Smooth muscle cell (in vitro differentiated cells): ENCODE measurements at regions not wholly inside any gene's neighbourhood (a gene's known extent, or its start where the extent isn't known, plus 50 kb on each side); places are given as distances from the start of the nearest gene placed in this dataset.

Source experiments
- DNase-seq: peaks from one replicate; lab custom pipeline; 2025; ENCODE audit not compliant: unreplicated experiment; lab: John Stamatoyannopoulos, UW
- H2AFZ ChIP-seq: fragments of 200-600 bp; sonication (generic); 2 replicates; pipeline ENCODE4 v1.6.0; 2016; ENCODE audit warnings: antibody characterized with exemption, low read depth, mild to moderate bottlenecking
- H3F3A ChIP-seq: fragments of 200-600 bp; sonication (generic); 2 replicates; pipeline ENCODE4 v1.6.0; 2017; ENCODE audit warnings: antibody characterized with exemption, low read depth
- H3K27ac ChIP-seq: fragments of 200-600 bp; sonication (generic); 2 replicates; pipeline ENCODE4 v1.5.1; 2016; ENCODE audit warnings: low read depth, mild to moderate bottlenecking
- H3K27me3 ChIP-seq: fragments of 200-600 bp; sonication (generic); 2 replicates; pipeline ENCODE4 v1.6.1; 2016; ENCODE audit warnings: low read depth, mild to moderate bottlenecking
- H3K36me3 ChIP-seq: fragments of 200-600 bp; sonication (generic); 2 replicates; pipeline ENCODE4 v1.5.1; 2016; ENCODE audit warnings: low read depth
- H3K4me1 ChIP-seq: fragments of 200-600 bp; sonication (generic); 2 replicates; pipeline ENCODE4 v1.5.1; 2016; ENCODE audit warnings: low read depth
- H3K4me2 ChIP-seq: fragments of 200-600 bp; sonication (generic); 2 replicates; pipeline ENCODE4 v1.6.0; 2016; ENCODE audit warnings: mild to moderate bottlenecking
- H3K4me3 ChIP-seq: fragments of 200-600 bp; sonication (generic); 2 replicates; pipeline ENCODE4 v1.5.1; 2016; ENCODE audit warnings: mild to moderate bottlenecking
- H3K79me2 ChIP-seq: fragments of 200-600 bp; sonication (generic); 2 replicates; pipeline ENCODE4 v1.6.0; 2016; ENCODE audit warnings: low read depth, mild to moderate bottlenecking
- H3K9ac ChIP-seq: fragments of 200-600 bp; sonication (generic); 2 replicates; pipeline ENCODE4 v1.6.0; 2016; ENCODE audit warnings: low read depth
- H3K9me3 ChIP-seq: fragments of 200-600 bp; sonication (generic); replicated peaks from 2 replicates; pipeline ENCODE4 v1.5.1; 2016; ENCODE audit warnings: low read depth
- H4K20me1 ChIP-seq: fragments of 200-600 bp; sonication (generic); 2 replicates; pipeline ENCODE4 v1.6.0; 2016; ENCODE audit warnings: low read depth
- CTCF ChIP-seq: fragments of 200-600 bp; sonication (generic); IDR thresholded peaks from 2 replicates; pipeline ENCODE4 v1.5.1; 2017; ENCODE audit warnings: borderline replicate concordance, mild to moderate bottlenecking, antibody characterized with exemption; ENCODE audit not compliant: insufficient read depth, poor library complexity, severe bottlenecking
- WGBS: methylation state at CpG from one replicate; pipeline ENCODE4 v1.1.7; 2016; ENCODE audit warnings: low lambda C conversion rate; 5-methylcytosine and 5-hydroxymethylcytosine counted together

- H2AFZ ChIP-seq: no peak overlapping the region
- peaks cover 10% of the 10 kb centered on the region for H3K4me1 ChIP-seq
- no peak for DNase-seq
- H3K4me2 ChIP-seq: no peak overlapping the region
- H3K36me3 ChIP-seq: no peaks in the 10 kb centered on the region
- no peaks in the 10 kb centered on the region for H3K79me2 ChIP-seq
- WGBS: 83% methylated on average over 6 of the region's 6 CpGs
- no peaks in the 10 kb centered on the region for H3F3A ChIP-seq
- no peaks in the 10 kb centered on the region for H3K27me3 ChIP-seq
- H3K9ac ChIP-seq: no peak overlapping the region
- H3K4me3 ChIP-seq: no peak overlapping the region
- no peak overlapping the region for H3K27ac ChIP-seq
- no peak for TF ChIP-seq CTCF
- no peaks in the 10 kb centered on the region for H3K9me3 ChIP-seq
- no peaks in the 10 kb centered on the region for H4K20me1 ChIP-seq
Measured at GRCh38 chr2:118588850-118589249, 258.6 kb downstream of the EN1 start.

- Histone ChIP-seq H3K36me3 (no peaks in the 10 kb centered on the region), H3K4me3 (no peak overlapping the region), H3K27ac (no peak overlapping the region), H3K9ac (no peak overlapping the region), H3K79me2 (no peaks in the 10 kb centered on the region), H3K4me2 (no peak overlapping the region), H4K20me1 (no peaks in the 10 kb centered on the region), H3K9me3 (no peaks in the 10 kb centered on the region), H3K27me3 (no peaks in the 10 kb centered on the region), H3F3A (no peaks in the 10 kb centered on the region), H2AFZ (no peak overlapping the region), H3K4me1 (peaks cover 10% of the 10 kb centered on the region)
- TF ChIP-seq CTCF: no peak
- no peak for DNase-seq
- 96% methylated on average over 1 of the region's 1 CpG for WGBS
Measured at GRCh38 chr2:118586312-118586711, 261.1 kb downstream of the EN1 start.

- H3K79me2 ChIP-seq: no peaks in the 10 kb centered on the region
- WGBS: 37% methylated on average over 6 of the region's 6 CpGs
Measured at GRCh38 chr2:118584877-118585276, 262.6 kb downstream of the EN1 start.

More at GRCh38 chr2:118584877-118585276, 262.6 kb downstream of the EN1 start:
- no peak for TF ChIP-seq CTCF
- Histone ChIP-seq H3K4me3 (no peak overlapping the region), H3K9ac (no peak overlapping the region), H3K4me1 (peaks cover 10% of the 10 kb centered on the region), H4K20me1 (no peaks in the 10 kb centered on the region), H3F3A (no peaks in the 10 kb centered on the region), H3K36me3 (no peaks in the 10 kb centered on the region), H3K27me3 (no peaks in the 10 kb centered on the region), H3K9me3 (no peaks in the 10 kb centered on the region), H2AFZ (no peak overlapping the region), H3K27ac (no peak overlapping the region), H3K4me2 (peak overlapping the region; percentile 4)
- DNase-seq: no peak
